ENCODE measurements at regions not wholly inside any gene's neighbourhood (a gene's known extent, or its start where the extent isn't known, plus 50 kb on each side); places are given as distances from the start of the nearest gene placed in this dataset.

- no peak overlapping the region for H3K4me3 ChIP-seq (ENCODE audit: low read depth, low read length)
- no peak for TF ChIP-seq CTCF (IDR thresholded peaks at IDR 0.05; ENCODE audit: borderline replicate concordance, insufficient read depth, low read depth, low read length)
Observed at GRCh38 chr3:103365467-103365866, 930.7 kb downstream of the ZPLD1 start.

- no peak overlapping the region for H3K4me3 ChIP-seq (ENCODE audit: low read depth, low read length)
- no peak for TF ChIP-seq CTCF (IDR thresholded peaks at IDR 0.05; ENCODE audit: borderline replicate concordance, insufficient read depth, low read depth, low read length)
Observed at GRCh38 chr3:103367481-103367880, 932.7 kb downstream of the ZPLD1 start.

GRCh38 chr3:103371411-103371810 is 936.6 kb downstream of the ZPLD1 start:
- TF ChIP-seq CTCF (IDR thresholded peaks at IDR 0.05; ENCODE audit: borderline replicate concordance, insufficient read depth, low read depth, low read length) = no peak
- no peak overlapping the region for H3K4me3 ChIP-seq (ENCODE audit: low read depth, low read length)

GRCh38 chr3:103372031-103372430 is 937.2 kb downstream of the ZPLD1 start:
- H3K4me3 ChIP-seq (ENCODE audit: low read depth, low read length) = no peak overlapping the region
- TF ChIP-seq CTCF (IDR thresholded peaks at IDR 0.05; ENCODE audit: borderline replicate concordance, insufficient read depth, low read depth, low read length) = no peak

GRCh38 chr3:103380391-103380790 is 945.6 kb downstream of the ZPLD1 start:
- TF ChIP-seq CTCF (IDR thresholded peaks at IDR 0.05; ENCODE audit: borderline replicate concordance, insufficient read depth, low read depth, low read length) = no peak
- no peak overlapping the region for H3K4me3 ChIP-seq (ENCODE audit: low read depth, low read length)

GRCh38 chr3:103381296-103382079 is 946.7 kb downstream of the ZPLD1 start:
- TF ChIP-seq CTCF (IDR thresholded peaks at IDR 0.05; ENCODE audit: borderline replicate concordance, insufficient read depth, low read depth, low read length) = no peak
- no peak overlapping the region for H3K4me3 ChIP-seq (ENCODE audit: low read depth, low read length)

- TF ChIP-seq CTCF (IDR thresholded peaks at IDR 0.05; ENCODE audit: borderline replicate concordance, insufficient read depth, low read depth, low read length) = no peak
Observed at GRCh38 chr3:103385961-103386656, 951.3 kb downstream of the ZPLD1 start.

More at GRCh38 chr3:103385961-103386656, 951.3 kb downstream of the ZPLD1 start:
- H3K4me3 ChIP-seq (ENCODE audit: low read depth, low read length) = no peak overlapping the region
